ENCODE measurements at regions not wholly inside any gene's neighbourhood (a gene's known extent, or its start where the extent isn't known, plus 50 kb on each side); places are given as distances from the start of the nearest gene placed in this dataset.

DNA sequence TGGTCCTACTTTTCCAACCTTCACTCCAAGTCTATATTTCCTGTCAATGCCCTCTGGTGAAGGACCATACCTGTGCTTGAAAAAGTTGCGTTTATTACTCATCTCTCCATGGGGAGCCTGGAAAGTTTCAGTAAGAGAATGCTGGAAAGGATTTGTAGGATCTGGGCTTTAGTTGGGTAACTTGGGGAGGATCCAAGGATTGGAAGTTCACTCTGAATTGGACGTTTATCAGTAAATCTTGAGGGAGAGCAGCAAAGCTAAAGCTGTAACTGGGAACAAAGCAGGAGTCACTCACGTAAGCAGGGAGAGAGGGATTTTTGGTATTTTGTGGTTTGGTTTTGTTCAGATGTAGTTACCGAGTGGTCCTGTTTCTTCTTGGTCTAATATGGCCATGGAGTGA, 51.4 kb upstream of the NPVF start:
- Histone ChIP-seq H3K27ac (ENCODE audit: low read length) (no peak overlapping the region), H3K4me3 (ENCODE audit: low read depth in 1 of 2, low read length in 2 of 2) (no peak overlapping the region), H3K9me3 (ENCODE audit: control insufficient read depth in 1 of 2, low read length in 2 of 2) (no peaks in the 10 kb centered on the region), H3K4me1 (ENCODE audit: control insufficient read depth in 1 of 2, insufficient read depth in 2 of 2, low read length in 2 of 2) (no peaks in the 10 kb centered on the region), H3K27me3 (ENCODE audit: low read depth, low read length) (no peaks in the 10 kb centered on the region), H3K36me3 (ENCODE audit: control insufficient read depth in 1 of 2, insufficient read depth in 2 of 2, low read length in 2 of 2) (no peaks in the 10 kb centered on the region)

DNA sequence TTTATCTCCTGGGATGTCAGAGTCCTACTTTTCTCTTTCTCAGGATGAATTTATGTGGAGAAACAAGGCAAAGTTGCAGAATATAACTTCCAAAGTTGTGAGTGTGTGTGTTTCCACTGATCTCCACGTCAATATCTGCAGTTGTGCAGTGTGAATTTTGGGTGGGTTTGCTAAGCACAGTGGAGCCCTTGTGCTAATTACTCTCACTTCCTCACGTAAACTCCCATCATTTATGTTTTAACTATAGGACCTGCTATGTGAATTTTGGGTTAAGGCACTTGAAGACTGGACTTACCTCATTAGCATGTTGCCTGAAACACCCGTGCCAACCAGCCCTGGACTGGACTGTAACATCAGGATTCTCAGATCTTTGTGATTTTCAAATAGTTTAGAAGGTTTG, 51.9 kb upstream of the NPVF start:
- Histone ChIP-seq H3K27me3 (ENCODE audit: low read depth, low read length) (no peaks in the 10 kb centered on the region), H3K4me3 (ENCODE audit: low read depth in 1 of 2, low read length in 2 of 2) (no peak overlapping the region), H3K27ac (ENCODE audit: low read length) (no peak overlapping the region), H3K36me3 (ENCODE audit: control insufficient read depth in 1 of 2, insufficient read depth in 2 of 2, low read length in 2 of 2) (no peaks in the 10 kb centered on the region), H3K4me1 (ENCODE audit: control insufficient read depth in 1 of 2, insufficient read depth in 2 of 2, low read length in 2 of 2) (no peaks in the 10 kb centered on the region), H3K9me3 (ENCODE audit: control insufficient read depth in 1 of 2, low read length in 2 of 2) (no peaks in the 10 kb centered on the region)

DNA sequence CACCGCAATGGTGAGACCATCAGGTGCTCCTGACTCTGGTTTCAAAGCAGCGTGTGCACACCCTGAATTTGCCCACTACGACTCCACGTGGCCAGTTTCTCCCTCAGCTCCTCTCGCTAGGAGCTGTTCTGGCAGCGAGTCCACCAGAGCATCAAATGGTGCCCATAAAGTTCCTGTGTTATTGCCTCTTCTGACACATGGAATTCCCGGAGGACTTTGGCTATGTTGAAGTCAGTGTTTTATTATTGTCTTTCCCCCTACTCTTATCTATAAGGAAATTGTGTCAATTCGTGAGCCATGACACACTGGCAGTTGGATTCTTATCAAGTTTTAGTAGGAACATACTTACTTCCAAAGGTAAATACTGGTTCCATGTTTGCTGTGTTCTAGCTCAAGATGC, 53.9 kb upstream of the NPVF start:
- H3K4me1 ChIP-seq (ENCODE audit: control insufficient read depth in 1 of 2, insufficient read depth in 2 of 2, low read length in 2 of 2) = no peaks in the 10 kb centered on the region
- no peak overlapping the region for H3K27ac ChIP-seq (ENCODE audit: low read length)
- H3K36me3 ChIP-seq (ENCODE audit: control insufficient read depth in 1 of 2, insufficient read depth in 2 of 2, low read length in 2 of 2) = no peaks in the 10 kb centered on the region
- no peak overlapping the region for H3K4me3 ChIP-seq (ENCODE audit: low read depth in 1 of 2, low read length in 2 of 2)
- H3K27me3 ChIP-seq (ENCODE audit: low read depth, low read length) = no peaks in the 10 kb centered on the region
- no peaks in the 10 kb centered on the region for H3K9me3 ChIP-seq (ENCODE audit: control insufficient read depth in 1 of 2, low read length in 2 of 2)

DNA sequence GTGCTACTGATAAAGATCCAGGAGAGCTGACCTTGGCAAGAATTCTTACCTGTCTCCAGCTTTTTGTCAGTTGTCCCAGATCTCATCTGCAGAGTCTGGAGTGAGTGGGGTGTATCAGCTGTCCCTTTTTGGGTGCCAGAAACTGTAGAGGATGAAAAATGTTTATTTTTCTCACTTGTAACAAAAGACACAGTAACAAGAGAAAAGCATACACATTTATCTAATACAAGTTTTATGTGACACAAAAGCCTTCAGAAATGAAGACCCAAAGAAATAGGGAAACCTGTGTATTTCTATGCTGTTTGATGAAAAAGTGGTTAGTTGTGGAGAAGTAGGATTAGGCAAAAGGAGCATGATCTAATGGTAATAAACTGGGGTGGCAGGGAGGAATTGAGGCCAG, 58.5 kb upstream of the NPVF start:
- Histone ChIP-seq H3K27me3 (ENCODE audit: low read depth, low read length) (no peaks in the 10 kb centered on the region), H3K27ac (ENCODE audit: low read length) (no peak overlapping the region), H3K9me3 (ENCODE audit: control insufficient read depth in 1 of 2, low read length in 2 of 2) (no peaks in the 10 kb centered on the region), H3K4me3 (ENCODE audit: low read depth in 1 of 2, low read length in 2 of 2) (no peak overlapping the region), H3K36me3 (ENCODE audit: control insufficient read depth in 1 of 2, insufficient read depth in 2 of 2, low read length in 2 of 2) (no peaks in the 10 kb centered on the region), H3K4me1 (ENCODE audit: control insufficient read depth in 1 of 2, insufficient read depth in 2 of 2, low read length in 2 of 2) (no peaks in the 10 kb centered on the region)

DNA sequence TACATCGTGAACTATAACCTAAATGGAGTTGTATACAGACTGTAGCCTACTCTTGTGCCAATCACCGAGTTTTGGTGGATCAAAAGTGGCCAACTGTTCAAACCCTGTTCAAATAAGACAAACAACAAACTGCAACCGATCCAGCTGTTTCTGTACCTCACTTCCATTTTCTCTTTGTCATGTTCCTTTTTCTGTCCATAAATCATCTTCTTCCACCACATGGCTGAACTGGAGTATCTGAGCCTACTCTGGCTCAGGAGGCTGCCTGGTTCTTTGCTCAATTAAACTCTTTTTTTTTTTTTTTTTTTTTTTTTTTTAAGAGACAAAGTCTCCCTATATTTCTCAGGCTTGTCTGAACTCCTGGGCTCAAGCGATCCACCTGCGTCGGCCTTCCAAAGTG, 59.0 kb upstream of the NPVF start:
- Histone ChIP-seq H3K4me3 (ENCODE audit: low read depth in 1 of 2, low read length in 2 of 2) (no peak overlapping the region), H3K27ac (ENCODE audit: low read length) (no peak overlapping the region), H3K4me1 (ENCODE audit: control insufficient read depth in 1 of 2, insufficient read depth in 2 of 2, low read length in 2 of 2) (no peaks in the 10 kb centered on the region), H3K36me3 (ENCODE audit: control insufficient read depth in 1 of 2, insufficient read depth in 2 of 2, low read length in 2 of 2) (no peaks in the 10 kb centered on the region), H3K9me3 (ENCODE audit: control insufficient read depth in 1 of 2, low read length in 2 of 2) (no peaks in the 10 kb centered on the region), H3K27me3 (ENCODE audit: low read depth, low read length) (no peaks in the 10 kb centered on the region)

DNA sequence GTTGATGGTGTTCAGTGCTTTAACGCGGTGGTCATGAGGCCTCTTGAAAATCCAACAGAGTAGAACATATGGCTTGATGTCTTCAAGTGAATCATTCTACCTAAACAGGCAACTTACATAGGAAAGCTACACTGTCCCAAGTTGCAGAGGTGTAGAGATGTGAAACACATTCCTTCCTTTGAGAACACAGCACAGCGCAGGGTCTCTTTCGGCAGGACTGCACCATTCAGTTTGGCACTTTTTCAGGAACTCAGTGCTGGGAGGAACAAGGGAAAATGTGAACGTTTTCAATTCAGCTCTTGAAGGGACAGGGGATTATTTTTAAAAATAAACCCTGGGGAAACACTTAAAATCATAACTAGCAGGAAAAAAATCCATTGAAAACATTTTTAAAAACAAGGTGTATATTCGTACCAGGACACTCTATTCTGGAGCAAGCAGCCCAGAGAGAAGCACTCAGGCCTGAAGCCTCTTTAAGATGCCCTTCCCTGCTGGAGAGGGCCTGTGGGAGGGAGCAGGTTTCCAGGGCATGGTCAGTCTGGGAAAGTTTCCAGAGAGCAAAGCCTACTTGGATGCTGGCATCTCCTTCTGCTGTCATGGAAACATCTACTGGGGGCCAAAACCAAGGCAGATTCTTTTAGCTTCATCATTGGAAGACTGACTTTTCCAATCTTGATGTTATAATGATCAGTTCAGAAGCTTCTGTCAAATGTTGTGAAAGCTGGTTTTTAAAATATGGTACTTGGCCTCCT, 60.4 kb upstream of the NPVF start:
- Histone ChIP-seq H3K4me3 (ENCODE audit: low read depth in 1 of 2, low read length in 2 of 2) (no peak overlapping the region), H3K4me1 (ENCODE audit: control insufficient read depth in 1 of 2, insufficient read depth in 2 of 2, low read length in 2 of 2) (no peaks in the 10 kb centered on the region), H3K27me3 (ENCODE audit: low read depth, low read length) (no peaks in the 10 kb centered on the region), H3K9me3 (ENCODE audit: control insufficient read depth in 1 of 2, low read length in 2 of 2) (no peaks in the 10 kb centered on the region), H3K36me3 (ENCODE audit: control insufficient read depth in 1 of 2, insufficient read depth in 2 of 2, low read length in 2 of 2) (no peaks in the 10 kb centered on the region), H3K27ac (ENCODE audit: low read length) (no peak overlapping the region)

DNA sequence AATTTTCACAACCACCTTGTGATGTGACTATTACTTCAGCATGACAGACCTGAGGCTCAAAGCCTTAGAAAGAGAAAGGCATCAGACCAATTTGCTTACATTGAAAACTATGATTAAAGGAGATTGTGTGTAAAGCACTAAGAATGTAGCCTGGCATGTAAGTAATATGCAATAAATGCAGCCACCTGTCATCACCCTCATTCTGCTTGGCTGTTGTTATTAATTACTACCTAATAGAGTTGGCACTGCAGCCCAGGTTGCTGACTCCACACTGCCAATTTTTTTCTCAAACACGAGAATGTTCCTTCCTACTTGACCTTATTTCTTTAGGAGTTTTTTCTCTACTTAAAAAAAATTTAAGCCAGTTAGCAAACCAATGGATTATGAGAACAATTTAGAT, 61.2 kb upstream of the NPVF start:
- no peaks in the 10 kb centered on the region for H3K4me1 ChIP-seq (ENCODE audit: control insufficient read depth in 1 of 2, insufficient read depth in 2 of 2, low read length in 2 of 2)
- no peak overlapping the region for H3K4me3 ChIP-seq (ENCODE audit: low read depth in 1 of 2, low read length in 2 of 2)
- H3K27ac ChIP-seq (ENCODE audit: low read length) = no peak overlapping the region

DNA sequence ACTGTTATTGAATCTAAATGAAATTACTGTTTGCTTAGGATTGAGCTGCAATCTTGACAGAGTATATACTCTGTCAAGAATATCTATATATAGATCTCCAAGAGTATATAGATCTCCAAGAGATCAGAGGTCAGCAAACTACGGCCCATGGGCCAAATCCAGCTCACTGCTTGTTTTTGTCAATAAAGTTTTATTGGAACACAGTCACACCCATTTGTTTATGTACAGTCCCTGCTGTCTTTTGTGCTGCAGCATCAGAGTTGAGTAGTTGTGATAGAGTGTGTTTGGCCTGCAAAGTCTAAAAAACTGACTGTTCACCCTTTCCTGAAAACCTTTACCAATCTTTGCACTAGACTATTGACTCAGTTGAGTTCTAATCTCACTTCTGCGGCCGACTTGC, 66.3 kb upstream of the NPVF start:
- Histone ChIP-seq H3K9me3 (ENCODE audit: control insufficient read depth in 1 of 2, low read length in 2 of 2) (no peaks in the 10 kb centered on the region), H3K27ac (ENCODE audit: low read length) (no peak overlapping the region), H3K27me3 (ENCODE audit: low read depth, low read length) (no peaks in the 10 kb centered on the region), H3K36me3 (ENCODE audit: control insufficient read depth in 1 of 2, insufficient read depth in 2 of 2, low read length in 2 of 2) (no peaks in the 10 kb centered on the region), H3K4me3 (ENCODE audit: low read depth in 1 of 2, low read length in 2 of 2) (no peak overlapping the region), H3K4me1 (ENCODE audit: control insufficient read depth in 1 of 2, insufficient read depth in 2 of 2, low read length in 2 of 2) (no peaks in the 10 kb centered on the region)

More for the DNA sequence above, 61.2 kb upstream of the NPVF start:
- H3K9me3 ChIP-seq (ENCODE audit: control insufficient read depth in 1 of 2, low read length in 2 of 2) = no peaks in the 10 kb centered on the region
- no peaks in the 10 kb centered on the region for H3K27me3 ChIP-seq (ENCODE audit: low read depth, low read length)
- H3K36me3 ChIP-seq (ENCODE audit: control insufficient read depth in 1 of 2, insufficient read depth in 2 of 2, low read length in 2 of 2) = no peaks in the 10 kb centered on the region

DNA sequence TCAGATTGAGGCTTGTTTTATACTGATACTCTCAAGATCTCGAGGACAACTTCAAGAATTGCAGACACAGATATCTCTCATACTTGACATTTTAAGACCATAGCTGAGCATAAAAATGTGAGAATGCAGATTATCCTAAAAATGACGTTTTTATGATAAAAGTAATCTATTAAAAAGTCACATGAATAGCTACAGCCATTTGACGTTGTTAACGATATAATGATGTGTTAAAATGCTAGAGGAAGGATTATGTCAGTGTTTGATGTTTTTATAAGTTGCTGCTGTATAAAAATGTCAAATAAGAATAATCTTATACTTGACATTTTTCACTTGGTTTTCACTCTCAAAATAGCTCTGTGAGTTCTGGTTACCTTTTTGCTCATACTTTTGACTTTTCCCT, 67.1 kb upstream of the NPVF start:
- Histone ChIP-seq H3K4me3 (ENCODE audit: low read depth in 1 of 2, low read length in 2 of 2) (no peak overlapping the region), H3K9me3 (ENCODE audit: control insufficient read depth in 1 of 2, low read length in 2 of 2) (no peaks in the 10 kb centered on the region), H3K4me1 (ENCODE audit: control insufficient read depth in 1 of 2, insufficient read depth in 2 of 2, low read length in 2 of 2) (no peaks in the 10 kb centered on the region), H3K27ac (ENCODE audit: low read length) (no peak overlapping the region), H3K36me3 (ENCODE audit: control insufficient read depth in 1 of 2, insufficient read depth in 2 of 2, low read length in 2 of 2) (no peaks in the 10 kb centered on the region), H3K27me3 (ENCODE audit: low read depth, low read length) (no peaks in the 10 kb centered on the region)

DNA sequence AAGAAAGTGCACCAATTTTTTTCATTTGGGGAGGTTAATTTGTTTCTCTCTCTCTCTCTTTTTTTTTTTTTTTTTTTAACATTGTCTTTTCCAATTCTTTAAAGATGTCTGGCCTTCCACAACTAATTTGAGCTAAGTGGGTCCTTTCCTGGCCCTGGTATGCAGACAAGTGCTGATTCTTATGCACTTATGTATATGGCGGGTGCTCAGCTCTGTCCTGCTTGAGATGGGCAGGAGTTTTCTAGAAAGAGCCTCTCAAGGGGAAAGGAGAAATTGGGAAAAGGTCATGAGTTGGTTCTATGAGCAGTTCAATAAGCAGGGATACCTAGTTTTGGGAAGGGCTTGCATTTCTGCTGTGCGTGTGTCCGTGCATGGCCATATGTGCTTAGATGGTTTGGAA, 67.8 kb upstream of the NPVF start:
- no peaks in the 10 kb centered on the region for H3K4me1 ChIP-seq (ENCODE audit: control insufficient read depth in 1 of 2, insufficient read depth in 2 of 2, low read length in 2 of 2)
- H3K27ac ChIP-seq (ENCODE audit: low read length) = no peak overlapping the region
- H3K36me3 ChIP-seq (ENCODE audit: control insufficient read depth in 1 of 2, insufficient read depth in 2 of 2, low read length in 2 of 2) = no peaks in the 10 kb centered on the region
- no peaks in the 10 kb centered on the region for H3K27me3 ChIP-seq (ENCODE audit: low read depth, low read length)
- no peaks in the 10 kb centered on the region for H3K9me3 ChIP-seq (ENCODE audit: control insufficient read depth in 1 of 2, low read length in 2 of 2)
- H3K4me3 ChIP-seq (ENCODE audit: low read depth in 1 of 2, low read length in 2 of 2) = no peak overlapping the region

DNA sequence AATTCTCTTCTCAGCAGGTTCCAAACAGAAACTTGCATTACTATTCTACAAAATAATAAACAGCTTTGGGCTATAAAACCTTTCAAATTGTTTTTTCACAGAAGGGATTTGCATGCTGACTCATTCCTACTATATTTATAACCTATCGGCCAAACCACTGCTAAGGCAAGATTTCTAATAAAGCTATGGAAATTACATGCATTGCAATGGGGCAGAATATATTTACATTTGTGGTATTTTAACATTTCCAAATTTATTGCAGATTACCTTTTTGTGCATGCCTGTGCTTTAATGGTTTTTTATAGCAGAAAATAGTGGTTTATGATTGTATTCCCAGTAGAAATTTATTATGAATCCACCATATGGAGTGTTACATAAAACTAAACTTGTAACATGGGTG, 69.0 kb upstream of the NPVF start:
- Histone ChIP-seq H3K4me3 (ENCODE audit: low read depth in 1 of 2, low read length in 2 of 2) (no peak overlapping the region), H3K4me1 (ENCODE audit: control insufficient read depth in 1 of 2, insufficient read depth in 2 of 2, low read length in 2 of 2) (no peaks in the 10 kb centered on the region), H3K36me3 (ENCODE audit: control insufficient read depth in 1 of 2, insufficient read depth in 2 of 2, low read length in 2 of 2) (no peaks in the 10 kb centered on the region), H3K27me3 (ENCODE audit: low read depth, low read length) (no peaks in the 10 kb centered on the region), H3K27ac (ENCODE audit: low read length) (no peak overlapping the region), H3K9me3 (ENCODE audit: control insufficient read depth in 1 of 2, low read length in 2 of 2) (no peaks in the 10 kb centered on the region)

Measured in muscle layer of duodenum (tissue), 2 donors.